GM21381 (cell line): ENCODE measurements at regions not wholly inside any gene's neighbourhood (a gene's known extent, or its start where the extent isn't known, plus 50 kb on each side); places are given as distances from the start of the nearest gene placed in this dataset.

Experiments
- ATAC-seq: cut with Tn5 transposase; IDR thresholded peaks from one replicate; pipeline ENCODE4 v1.9.1; 2021; ENCODE audit warnings: mild to moderate bottlenecking, moderate library complexity; ENCODE audit not compliant: unreplicated experiment

DNA sequence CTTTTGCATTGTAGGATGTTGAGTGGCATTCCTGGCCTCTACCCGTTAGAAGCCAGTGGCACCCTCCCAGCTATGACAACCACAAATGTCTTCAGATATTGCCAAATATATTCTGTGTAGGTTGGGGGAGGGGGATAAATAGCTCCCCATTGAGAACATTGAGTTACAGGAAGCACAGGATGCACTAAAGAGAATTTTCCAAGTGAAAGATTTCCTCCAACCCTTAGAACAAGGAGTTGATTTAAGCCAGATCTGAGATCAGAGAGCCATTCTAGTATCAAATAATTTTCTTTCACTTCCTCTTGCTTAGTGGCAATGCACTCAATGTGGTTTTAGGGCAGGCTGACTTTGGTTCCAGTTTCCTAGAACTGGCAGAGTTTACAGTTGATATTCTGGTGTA lies 436.6 kb downstream of the C4orf33 start:
- peak; percentile 89 for ATAC-seq

- ATAC-seq, result no peak
Measured at GRCh38 chr4:129543299-129543698, 447.3 kb downstream of the C4orf33 start.

DNA sequence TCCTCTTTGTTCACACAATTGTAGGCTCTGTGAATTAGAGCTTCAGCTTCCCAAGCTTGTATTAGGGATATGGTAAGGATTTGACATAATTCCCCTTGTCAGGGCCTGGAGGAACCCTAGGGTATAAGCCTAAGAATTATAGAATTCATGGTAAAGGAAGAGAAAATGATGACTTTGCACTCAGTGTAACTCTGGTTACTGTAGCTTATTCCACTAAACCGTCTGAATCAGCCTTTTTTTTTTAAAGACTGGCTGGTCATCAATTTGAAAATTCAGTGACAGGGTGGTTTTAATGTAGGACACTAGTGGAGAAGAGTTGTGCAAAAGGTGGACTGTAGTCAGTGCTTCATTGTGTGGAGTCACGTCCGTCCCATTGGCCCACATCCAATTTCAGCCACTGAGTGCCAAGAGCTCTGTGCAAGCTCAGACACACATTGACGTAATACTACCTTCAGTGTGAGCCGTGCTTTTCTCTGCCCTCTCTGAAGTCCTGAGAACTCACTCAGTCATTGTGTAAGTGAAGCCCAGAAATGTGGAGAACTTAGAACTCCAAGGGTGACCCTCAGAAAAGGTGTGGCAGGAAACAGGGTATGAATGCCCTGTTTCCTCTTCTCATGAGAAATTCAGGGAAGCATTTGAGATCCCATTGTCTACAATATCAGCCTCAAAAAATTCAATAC lies 449.8 kb downstream of the C4orf33 start:
- ATAC-seq, result no peak

GRCh38 chr4:129546531-129546930 lies 450.6 kb downstream of the C4orf33 start:
- ATAC-seq, result no peak

DNA sequence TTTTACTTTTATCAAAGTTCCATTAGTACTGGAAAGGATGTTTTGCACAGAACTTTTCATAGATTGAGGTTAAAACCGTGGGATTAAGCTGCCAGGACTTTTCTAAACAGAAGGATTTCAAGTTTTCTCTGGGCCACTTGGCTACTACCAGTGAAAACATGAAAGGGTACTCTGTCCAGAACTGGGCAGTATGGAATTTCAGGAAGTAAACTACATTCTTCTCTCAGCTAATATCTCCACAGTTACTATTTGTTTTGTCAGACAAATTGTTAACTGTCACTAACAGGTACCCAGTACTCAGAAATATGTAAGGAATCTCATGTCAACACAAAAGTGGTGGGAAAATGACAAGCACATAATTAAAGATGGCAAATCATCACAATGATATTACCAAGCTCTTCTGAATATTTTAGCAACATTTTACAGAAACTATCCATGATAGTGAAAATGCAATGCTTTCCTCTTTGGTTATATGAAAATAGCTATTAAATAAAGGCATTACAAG lies 454.4 kb downstream of the C4orf33 start:
- ATAC-seq, result no peak

- ATAC-seq, result no peak
Measured at GRCh38 chr4:129561280-129561679, 465.3 kb downstream of the C4orf33 start.

- ATAC-seq, result no peak
Measured at GRCh38 chr4:129561886-129562671, 466.1 kb downstream of the C4orf33 start.

DNA sequence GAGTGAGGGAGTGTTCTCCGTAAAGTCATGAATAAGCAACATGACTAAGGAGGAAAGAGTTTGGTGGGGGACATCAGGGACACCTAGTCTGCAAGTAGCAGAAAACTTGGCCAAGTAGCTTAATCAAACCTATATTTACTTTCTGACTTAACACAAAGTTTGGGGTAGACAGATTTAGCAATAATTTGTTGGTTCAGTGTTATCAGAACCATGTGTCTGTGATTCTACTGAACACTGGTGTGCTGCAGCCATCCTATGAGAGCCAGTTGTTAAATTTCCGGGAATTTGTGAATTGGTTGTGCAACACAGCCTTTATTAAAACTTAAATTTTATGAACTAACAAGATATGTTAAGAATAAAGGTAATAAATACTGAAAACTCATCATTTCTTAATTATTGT lies 469.3 kb downstream of the C4orf33 start:
- ATAC-seq, result no peak

- ATAC-seq, result no peak
Measured at GRCh38 chr4:129570326-129570725, 474.4 kb downstream of the C4orf33 start.

DNA sequence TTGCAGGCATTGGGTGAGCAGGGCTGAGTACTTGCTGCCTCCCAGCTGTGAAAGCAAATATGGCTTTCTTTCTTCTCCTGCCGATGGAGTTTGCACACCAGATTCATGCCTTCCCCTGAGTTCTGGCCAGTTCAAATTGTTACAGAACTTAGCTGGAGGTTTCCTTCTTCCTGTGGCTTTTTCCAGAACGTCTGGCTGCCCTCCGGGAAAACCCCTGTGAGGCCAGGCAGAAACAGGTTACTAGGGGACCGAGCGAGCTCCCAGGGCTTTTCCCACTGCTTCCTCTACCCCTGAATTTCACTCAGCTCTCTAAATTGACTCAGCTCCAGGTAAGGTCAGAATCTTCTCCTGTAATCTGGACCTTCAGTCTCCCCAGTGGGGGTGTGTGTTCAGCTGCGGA lies 482.4 kb downstream of the C4orf33 start:
- ATAC-seq, result no peak

DNA sequence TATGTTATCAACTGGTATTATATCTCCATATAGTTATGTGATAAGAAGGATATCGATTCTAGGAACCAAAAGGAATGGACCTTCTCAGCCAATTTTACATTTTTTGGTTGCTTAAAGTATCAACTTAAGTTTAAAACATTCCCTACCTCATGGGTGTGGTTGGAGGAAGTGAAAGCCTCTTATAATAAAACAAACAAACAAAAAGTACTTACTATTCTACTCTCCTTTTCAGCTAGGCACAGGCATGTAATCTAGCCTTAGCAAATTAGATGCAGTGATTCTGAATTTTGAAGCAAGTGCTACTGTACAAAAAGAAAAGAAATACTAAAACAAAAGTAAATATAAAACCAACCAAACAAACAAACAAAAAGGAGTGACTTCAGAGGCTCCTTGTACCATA lies 485.4 kb downstream of the C4orf33 start:
- no peak for ATAC-seq

DNA sequence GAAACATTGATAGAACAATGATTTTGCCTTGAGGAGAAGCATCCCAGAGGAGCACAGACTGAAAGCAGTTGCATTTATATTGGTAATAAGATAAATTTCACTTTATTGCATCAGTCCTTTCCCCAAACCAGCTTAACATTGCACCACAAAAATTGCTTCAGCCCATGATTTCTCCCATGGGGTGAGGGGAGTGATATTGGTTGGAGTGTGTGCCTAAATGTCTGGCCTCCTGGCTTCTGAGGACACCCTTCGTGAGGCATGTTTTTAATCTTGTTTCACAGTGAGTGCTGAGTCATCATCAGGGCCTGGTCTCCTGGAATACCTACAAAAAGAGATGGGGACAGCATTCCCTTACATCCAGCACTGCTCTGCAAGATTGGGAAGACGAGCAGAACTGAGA lies 487.9 kb downstream of the C4orf33 start:
- ATAC-seq, result no peak

- no peak for ATAC-seq
Measured at GRCh38 chr4:129598582-129598981, 502.6 kb downstream of the C4orf33 start.

DNA sequence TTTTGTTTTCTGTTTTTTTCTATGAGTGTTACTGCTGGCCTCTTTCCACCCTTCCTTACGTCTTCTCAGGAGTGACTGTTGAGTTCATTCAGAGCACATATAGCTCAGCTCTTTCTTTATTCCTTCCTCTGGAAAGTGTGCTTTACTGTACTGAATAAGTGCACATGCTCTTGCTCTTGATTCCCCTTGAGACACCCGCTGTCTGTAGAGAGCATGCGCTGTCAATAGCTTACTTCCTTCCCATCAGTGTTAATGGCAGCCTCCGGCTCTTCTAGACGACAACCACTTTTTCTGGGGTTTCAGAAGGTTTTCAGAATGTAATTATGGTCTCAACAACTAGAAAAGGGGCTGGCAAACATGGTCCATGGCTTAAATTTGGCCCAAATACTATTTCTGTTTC lies 504.9 kb downstream of the C4orf33 start:
- no peak for ATAC-seq

DNA sequence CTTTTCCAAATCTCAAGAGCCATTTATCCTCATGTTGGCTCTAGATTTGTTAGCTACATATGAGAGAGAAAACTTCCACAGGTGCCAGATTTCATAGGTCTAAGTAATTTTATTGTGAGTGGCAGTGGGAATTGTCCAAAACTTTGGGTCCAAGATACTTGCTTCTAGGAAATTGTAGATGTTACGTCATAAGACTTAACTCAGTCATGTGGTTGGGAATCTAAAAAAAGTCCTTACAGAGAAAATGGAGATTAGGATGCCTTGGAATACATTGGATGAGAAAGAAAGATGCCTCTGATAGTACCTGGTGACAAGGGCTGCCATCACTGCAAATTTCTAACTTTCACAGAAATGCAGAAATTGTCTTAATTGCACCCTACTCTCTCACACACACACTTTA lies 506.5 kb downstream of the C4orf33 start:
- no peak for ATAC-seq

DNA sequence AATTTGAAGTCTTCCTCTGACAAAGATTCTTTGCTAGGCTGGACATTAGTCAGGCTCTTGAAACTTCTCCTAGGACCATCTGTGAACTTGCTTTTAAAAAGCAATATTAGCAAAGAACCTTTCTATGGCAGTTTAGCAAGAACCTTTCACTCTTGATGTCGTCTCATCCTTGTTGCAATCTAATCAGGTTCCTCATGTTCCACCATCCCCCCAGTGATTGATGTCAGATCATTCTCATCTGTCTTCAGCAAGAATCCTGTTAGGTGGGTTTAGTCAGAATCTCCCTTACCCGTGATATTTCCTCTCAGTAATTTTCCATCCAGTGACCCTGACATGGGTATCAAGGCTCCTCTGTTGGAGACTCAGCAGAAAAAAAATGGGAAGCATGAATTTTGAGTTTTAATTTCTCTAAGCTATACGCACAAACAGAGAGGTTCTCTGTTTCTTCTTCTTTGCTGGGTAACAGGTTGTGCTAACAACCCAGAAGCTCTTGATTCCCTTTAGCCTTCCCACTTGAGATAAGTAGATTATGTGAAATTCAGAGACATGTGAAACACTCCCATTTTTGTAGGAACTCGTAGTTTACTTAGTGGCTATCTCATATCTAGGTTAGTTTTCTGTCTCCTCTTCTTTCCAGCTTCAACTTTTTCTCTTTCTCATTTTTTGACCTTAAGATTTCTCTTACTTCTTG lies 507.4 kb downstream of the C4orf33 start:
- ATAC-seq, result no peak

GRCh38 chr4:129604632-129605255 lies 508.8 kb downstream of the C4orf33 start:
- no peak for ATAC-seq

DNA sequence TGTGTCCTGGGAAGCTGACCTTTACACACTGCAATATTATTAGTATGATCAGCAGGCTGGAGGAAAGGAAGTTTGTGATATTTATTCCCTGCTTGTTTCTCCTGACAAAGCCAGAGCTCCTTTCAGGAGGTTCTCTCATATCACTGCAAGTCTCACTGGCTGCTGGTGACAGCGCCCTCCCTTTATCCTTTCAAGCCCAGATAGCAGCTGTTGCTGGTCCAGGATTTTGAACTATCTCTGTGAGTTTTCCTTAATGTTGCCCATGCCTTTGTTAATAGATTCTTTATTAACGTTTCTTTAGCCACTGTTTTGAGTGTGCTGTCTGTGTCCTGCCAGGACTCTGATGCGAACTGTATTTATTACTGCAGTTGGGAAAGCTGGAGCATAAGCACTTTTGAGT lies 518.7 kb downstream of the C4orf33 start:
- ATAC-seq, result no peak

GRCh38 chr4:129622566-129622965 lies 526.6 kb downstream of the C4orf33 start:
- no peak for ATAC-seq

DNA sequence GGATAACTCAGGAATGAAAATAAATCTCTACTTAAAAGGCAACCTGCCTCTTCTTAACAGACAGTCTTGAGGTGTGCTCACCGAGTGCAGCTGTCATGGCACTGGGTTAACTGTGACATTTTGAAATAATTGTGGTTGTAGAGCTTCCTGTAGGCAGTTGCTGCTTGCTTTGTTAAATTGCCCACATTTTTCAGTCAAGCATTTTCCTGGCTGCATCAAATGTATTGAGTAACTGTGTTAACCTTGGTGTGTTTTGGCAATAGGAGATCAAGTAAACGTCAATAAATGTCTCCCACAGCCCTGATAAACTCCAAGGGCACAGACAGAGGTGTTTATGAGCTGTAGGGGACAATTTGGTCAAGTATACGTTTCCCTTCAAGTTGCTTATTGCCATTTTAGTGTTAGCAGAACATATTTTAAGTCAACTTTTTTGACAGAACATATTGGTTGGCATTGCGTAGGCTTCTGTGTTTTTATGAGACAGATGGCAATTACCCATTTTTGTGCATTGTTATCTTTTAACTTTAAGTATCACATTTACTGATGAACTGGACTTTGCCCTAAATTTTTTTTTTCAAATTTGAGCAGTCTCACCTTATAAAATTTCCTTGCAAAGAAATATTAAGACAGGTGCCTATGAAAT lies 527.4 kb downstream of the C4orf33 start:
- ATAC-seq, result no peak

DNA sequence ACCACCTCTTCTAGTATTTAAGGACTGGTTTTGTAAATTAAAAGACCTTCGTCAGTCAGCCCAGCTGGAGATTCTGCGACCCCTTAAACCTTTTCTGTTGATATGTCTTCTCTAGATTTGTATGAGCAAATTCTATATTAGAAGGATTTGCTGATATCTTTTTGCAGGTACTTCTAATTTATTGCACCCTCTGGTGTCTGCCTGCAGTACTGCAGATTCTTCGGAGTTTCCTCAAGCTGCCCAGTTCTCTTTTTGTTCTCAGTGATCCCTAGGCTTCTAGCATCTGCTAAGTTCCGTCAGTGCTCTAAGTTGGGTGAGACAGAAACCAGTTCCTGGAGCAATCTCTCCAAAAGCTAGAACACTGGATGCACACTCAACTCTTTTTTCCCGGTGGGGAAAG lies 545.2 kb downstream of the C4orf33 start:
- ATAC-seq, result peak; percentile 78
